Activated CD4-positive, alpha-beta T cell treated with anti-CD3 and anti-CD28 coated beads, Interleukin-2, Interleukin-4, amounts not matched to agents 100 ng/mL and 50 ng/mL, durations not matched to agents 16 hours and 8 hours (primary cell): ENCODE measurements at regions not wholly inside any gene's neighbourhood (a gene's known extent, or its start where the extent isn't known, plus 50 kb on each side); places are given as distances from the start of the nearest gene placed in this dataset.
"Not testable (repeated sequence)": the region's sequence is repeated elsewhere in the genome, so short reads cannot be mapped to it uniquely, and the experiment has no call there.

Experiments used
- DNase-seq: peaks from one replicate; pipeline ENCODE4 v3.0.0-alpha.2; 2020; ENCODE audit warnings: low spot score

- DNase-seq: no peak
Observed at GRCh38 chr5:92554447-92555085, 1026.5 kb downstream of the NR2F1-AS1 start.

- DNase-seq: no peak
Observed at GRCh38 chr5:92553326-92553725, 1027.7 kb downstream of the NR2F1-AS1 start.

- no peak for DNase-seq
Observed at GRCh38 chr5:92552206-92553160, 1028.5 kb downstream of the NR2F1-AS1 start.

GRCh38 chr5:92548346-92548745 is 1032.7 kb downstream of the NR2F1-AS1 start:
- no peak for DNase-seq

GRCh38 chr5:92544596-92544995 is 1036.4 kb downstream of the NR2F1-AS1 start:
- no peak for DNase-seq

- no peak for DNase-seq
Observed at GRCh38 chr5:92544036-92544435, 1037.0 kb downstream of the NR2F1-AS1 start.

GRCh38 chr5:92543201-92543600 is 1037.8 kb downstream of the NR2F1-AS1 start:
- DNase-seq: no peak

- not testable (repeated sequence) for DNase-seq
Observed at GRCh38 chr5:92542017-92542416, 1039.0 kb downstream of the NR2F1-AS1 start.

GRCh38 chr5:92527311-92528078 is 1053.5 kb downstream of the NR2F1-AS1 start:
- DNase-seq: no peak

GRCh38 chr5:92525131-92525530 is 1055.9 kb downstream of the NR2F1-AS1 start:
- no peak for DNase-seq

GRCh38 chr5:92519811-92520632 is 1061.0 kb downstream of the NR2F1-AS1 start:
- DNase-seq: no peak

GRCh38 chr5:92518318-92518904 is 1062.6 kb downstream of the NR2F1-AS1 start:
- DNase-seq: peak; percentile 9

- no peak for DNase-seq
Observed at GRCh38 chr5:92514896-92515295, 1066.1 kb downstream of the NR2F1-AS1 start.

- peak; percentile 10 for DNase-seq
Observed at GRCh38 chr5:92513067-92513466, 1068.0 kb downstream of the NR2F1-AS1 start.

- no peak for DNase-seq
Observed at GRCh38 chr5:92508271-92508670, 1072.7 kb downstream of the NR2F1-AS1 start.

- DNase-seq: no peak
Observed at GRCh38 chr5:92505925-92506324, 1075.1 kb downstream of the NR2F1-AS1 start.

GRCh38 chr5:92505145-92505544 is 1075.9 kb downstream of the NR2F1-AS1 start:
- no peak for DNase-seq

- no peak for DNase-seq
Observed at GRCh38 chr5:92504346-92504745, 1076.7 kb downstream of the NR2F1-AS1 start.

- no peak for DNase-seq
Observed at GRCh38 chr5:92500752-92501151, 1080.3 kb downstream of the NR2F1-AS1 start.

GRCh38 chr5:92496545-92496944 is 1084.5 kb downstream of the NR2F1-AS1 start:
- no peak for DNase-seq

GRCh38 chr5:92494508-92494907 is 1086.5 kb downstream of the NR2F1-AS1 start:
- DNase-seq: no peak
